DND-41 (cell line): ENCODE measurements at regions not wholly inside any gene's neighbourhood (a gene's known extent, or its start where the extent isn't known, plus 50 kb on each side); places are given as distances from the start of the nearest gene placed in this dataset.

Experiments used
- ATAC-seq: fragments of 200-7000 bp; cut with Tn5 transposase; 3 replicates; pipeline ENCODE4 v1.9.1; 2021; ENCODE audit warnings: low read depth; ENCODE audit not compliant: insufficient read depth
- DNase-seq: peaks from one replicate; pipeline ENCODE4 v3.0.0-alpha.2; 2020
- H2AFZ ChIP-seq: 2 replicates; pipeline ENCODE4 v1.6.0; 2012; ENCODE audit warnings: low read depth, low read length
- H3K27ac ChIP-seq: 2 replicates; pipeline ENCODE4 v1.5.1; 2012; ENCODE audit warnings: low read length, inconsistent platforms
- H3K27me3 ChIP-seq: fragments of 200-600 bp; sonication (generic); 2 replicates; pipeline ENCODE4 v1.6.0; 2012; ENCODE audit warnings: low read length, mild to moderate bottlenecking, inconsistent platforms; ENCODE audit not compliant: insufficient read depth, poor library complexity
- H3K36me3 ChIP-seq: 2 replicates; pipeline ENCODE4 v1.5.1; 2012; ENCODE audit warnings: low read length, inconsistent platforms; ENCODE audit not compliant: insufficient read depth
- H3K4me1 ChIP-seq: 2 replicates; pipeline ENCODE4 v1.5.1; 2012; ENCODE audit warnings: mild to moderate bottlenecking, low read length; ENCODE audit not compliant: insufficient read depth
- H3K4me2 ChIP-seq: 2 replicates; pipeline ENCODE4 v1.6.0; 2012; ENCODE audit warnings: mild to moderate bottlenecking, moderate library complexity, low read length, inconsistent platforms; ENCODE audit not compliant: insufficient read depth
- H3K4me3 ChIP-seq, 2 experiments: fragments of 200-600 bp in 1 of 2; shearing (Covaris generic) in 1 of 2; 2 replicates each; pipeline ENCODE4 v1.5.1; 2012 to 2016; ENCODE audit warnings: inconsistent platforms in 2 of 2, low read length in 2 of 2, mild to moderate bottlenecking in 2 of 2, low read depth in 1 of 2, moderate library complexity in 1 of 2
- H3K79me2 ChIP-seq: 2 replicates; pipeline ENCODE4 v1.6.0; 2012; ENCODE audit warnings: low read length, inconsistent platforms; ENCODE audit not compliant: insufficient read depth
- H3K9ac ChIP-seq: 2 replicates; pipeline ENCODE4 v1.6.0; 2012; ENCODE audit warnings: low read depth, mild to moderate bottlenecking, inconsistent platforms, low read length, moderate library complexity
- H3K9me3 ChIP-seq: 2 replicates; pipeline ENCODE4 v1.5.1; 2012; ENCODE audit warnings: low read length, moderate library complexity, mild to moderate bottlenecking, inconsistent platforms; ENCODE audit not compliant: insufficient read depth, severe bottlenecking
- H4K20me1 ChIP-seq: 2 replicates; pipeline ENCODE4 v1.6.0; 2012; ENCODE audit warnings: low read length; ENCODE audit not compliant: insufficient read depth
- EZH2 ChIP-seq: IDR thresholded peaks from 3 replicates; pipeline ENCODE4 v1.6.1; 2012; ENCODE audit warnings: borderline replicate concordance, low read depth, mild to moderate bottlenecking, moderate library complexity, low read length, inconsistent platforms; ENCODE audit not compliant: severe bottlenecking
- TF ChIP-seq, protein P1 (sequence below): IDR thresholded peaks from 2 replicates; pipeline ENCODE4 v1.5.1; 2012; ENCODE audit warnings: borderline replicate concordance, low read length, moderate library complexity, mild to moderate bottlenecking; ENCODE audit not compliant: poor library complexity, severe bottlenecking; ENCODE audit errors: extremely low read depth

DNA sequence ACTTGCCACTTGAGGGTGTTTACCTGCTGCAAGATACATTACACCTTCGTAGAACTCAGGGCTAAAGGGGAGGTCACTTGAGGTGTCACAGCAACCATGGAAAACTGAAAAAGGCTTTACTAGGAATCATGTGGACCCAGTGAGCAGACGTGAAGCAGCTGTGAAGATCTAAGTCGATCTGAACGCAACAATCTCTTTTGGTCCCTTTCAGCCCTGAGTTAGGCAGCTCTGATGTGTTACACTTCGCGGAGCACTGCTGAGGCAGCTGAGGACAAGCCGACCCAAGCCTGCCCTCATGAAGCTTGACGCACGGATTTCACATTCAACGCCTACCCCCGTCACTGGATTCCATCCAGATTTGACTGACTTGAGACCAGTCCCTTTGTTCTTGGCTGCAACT is 75.8 kb upstream of the NPAS2 start:
- Histone ChIP-seq H3K9me3 (no peaks in the 10 kb centered on the region), H3K4me2 (no peak overlapping the region), H4K20me1 (no peaks in the 10 kb centered on the region), H3K4me1 (peaks cover 4% of the 10 kb centered on the region), H3K36me3 (no peaks in the 10 kb centered on the region), H3K79me2 (no peaks in the 10 kb centered on the region), H2AFZ (no peak overlapping the region), H3K9ac (no peak overlapping the region), H3K27ac (no peak overlapping the region), H3K4me3 (no peak overlapping the region), H3K27me3 (peaks cover 4% of the 10 kb centered on the region)
- no peak for ATAC-seq
- DNase-seq, result no peak
- no peak for TF ChIP-seq EZH2
- TF ChIP-seq, protein P1, sequence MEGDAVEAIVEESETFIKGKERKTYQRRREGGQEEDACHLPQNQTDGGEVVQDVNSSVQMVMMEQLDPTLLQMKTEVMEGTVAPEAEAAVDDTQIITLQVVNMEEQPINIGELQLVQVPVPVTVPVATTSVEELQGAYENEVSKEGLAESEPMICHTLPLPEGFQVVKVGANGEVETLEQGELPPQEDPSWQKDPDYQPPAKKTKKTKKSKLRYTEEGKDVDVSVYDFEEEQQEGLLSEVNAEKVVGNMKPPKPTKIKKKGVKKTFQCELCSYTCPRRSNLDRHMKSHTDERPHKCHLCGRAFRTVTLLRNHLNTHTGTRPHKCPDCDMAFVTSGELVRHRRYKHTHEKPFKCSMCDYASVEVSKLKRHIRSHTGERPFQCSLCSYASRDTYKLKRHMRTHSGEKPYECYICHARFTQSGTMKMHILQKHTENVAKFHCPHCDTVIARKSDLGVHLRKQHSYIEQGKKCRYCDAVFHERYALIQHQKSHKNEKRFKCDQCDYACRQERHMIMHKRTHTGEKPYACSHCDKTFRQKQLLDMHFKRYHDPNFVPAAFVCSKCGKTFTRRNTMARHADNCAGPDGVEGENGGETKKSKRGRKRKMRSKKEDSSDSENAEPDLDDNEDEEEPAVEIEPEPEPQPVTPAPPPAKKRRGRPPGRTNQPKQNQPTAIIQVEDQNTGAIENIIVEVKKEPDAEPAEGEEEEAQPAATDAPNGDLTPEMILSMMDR, result no peak

DNA sequence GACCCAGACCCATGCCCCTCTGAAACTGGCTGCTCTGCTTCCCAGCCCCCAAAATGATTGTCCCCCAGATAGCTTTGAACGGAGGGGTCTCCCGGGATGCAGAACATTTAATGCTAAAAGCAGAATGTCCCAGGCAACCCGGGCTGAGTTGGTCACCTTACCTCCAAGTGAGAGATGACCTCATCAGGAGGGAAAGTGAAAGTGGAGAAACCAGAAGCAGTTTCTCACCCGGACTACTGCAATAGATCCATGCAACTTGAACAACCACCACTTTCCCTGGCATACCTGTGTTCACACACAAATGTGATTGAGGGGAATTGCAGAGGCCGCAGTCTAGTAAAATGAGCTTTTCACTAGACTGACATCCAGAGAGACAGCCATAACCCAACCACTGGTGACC is 75.3 kb upstream of the NPAS2 start:
- Histone ChIP-seq H3K4me1 (peaks cover 4% of the 10 kb centered on the region), H2AFZ (no peak overlapping the region), H3K9me3 (no peaks in the 10 kb centered on the region), H3K79me2 (no peaks in the 10 kb centered on the region), H3K9ac (no peak overlapping the region), H3K27ac (no peak overlapping the region), H4K20me1 (no peaks in the 10 kb centered on the region), H3K27me3 (peaks cover 4% of the 10 kb centered on the region), H3K36me3 (no peaks in the 10 kb centered on the region), H3K4me3 (no peak overlapping the region), H3K4me2 (no peak overlapping the region)
- TF ChIP-seq EZH2, result no peak
- TF ChIP-seq, protein P1, result no peak
- ATAC-seq, result no peak
- no peak for DNase-seq

DNA sequence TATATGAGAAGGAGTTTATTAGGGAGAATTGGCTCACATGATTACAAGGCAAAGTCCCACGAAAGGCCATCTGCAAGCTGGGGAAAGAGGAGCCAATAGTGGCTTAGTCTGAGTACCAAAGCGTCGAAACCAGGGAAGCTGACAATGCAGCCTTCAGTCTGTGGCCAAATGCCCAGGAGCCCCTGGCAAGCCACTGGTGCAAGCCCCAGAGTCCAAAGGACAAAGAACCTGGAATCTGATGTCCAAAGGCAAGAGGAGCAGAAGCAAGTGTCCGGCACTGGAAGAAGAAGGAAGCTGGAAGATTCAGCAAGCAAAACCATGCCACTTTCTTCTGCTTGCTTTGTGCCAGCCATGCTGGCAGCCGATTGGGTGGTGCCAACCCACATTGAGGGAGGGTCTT is 74.3 kb upstream of the NPAS2 start:
- no peaks in the 10 kb centered on the region for H3K9me3 ChIP-seq
- no peak for TF ChIP-seq EZH2
- TF ChIP-seq, protein P1, result no peak
- H2AFZ ChIP-seq, result no peak overlapping the region
- H3K4me1 ChIP-seq, result peaks cover 4% of the 10 kb centered on the region
- no peaks in the 10 kb centered on the region for H3K79me2 ChIP-seq
- H3K27ac ChIP-seq, result no peak overlapping the region
- no peak for ATAC-seq
- DNase-seq, result no peak
- no peaks in the 10 kb centered on the region for H3K36me3 ChIP-seq
- no peak overlapping the region for H3K4me3 ChIP-seq
- H3K9ac ChIP-seq, result no peak overlapping the region
- peaks cover 4% of the 10 kb centered on the region for H3K27me3 ChIP-seq
- no peak overlapping the region for H3K4me2 ChIP-seq
- no peaks in the 10 kb centered on the region for H4K20me1 ChIP-seq

DNA sequence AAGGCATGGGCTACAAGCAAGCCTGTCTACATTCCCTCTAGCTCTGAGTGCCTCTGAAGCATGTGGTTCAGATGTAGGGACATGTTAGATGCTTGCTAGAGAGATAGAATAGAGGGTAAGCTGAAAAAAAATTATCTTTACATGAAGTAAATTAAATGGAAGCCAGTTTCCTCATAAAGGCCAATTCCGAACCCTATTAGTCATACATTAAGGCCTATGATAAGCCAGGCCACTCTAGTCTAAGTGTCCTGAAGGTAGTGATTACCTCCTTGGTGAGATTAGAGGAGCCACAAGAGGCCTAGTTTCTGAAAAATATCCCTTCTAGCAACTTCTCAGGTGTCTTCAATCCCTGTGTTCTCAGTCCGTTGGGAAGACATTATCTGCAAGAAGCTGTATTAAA is 72.4 kb upstream of the NPAS2 start:
- Histone ChIP-seq H3K4me3 (no peak overlapping the region), H4K20me1 (no peaks in the 10 kb centered on the region), H3K36me3 (no peaks in the 10 kb centered on the region), H3K4me1 (peaks cover 4% of the 10 kb centered on the region), H3K27me3 (peaks cover 4% of the 10 kb centered on the region), H3K9ac (no peak overlapping the region), H3K27ac (no peak overlapping the region), H3K79me2 (no peaks in the 10 kb centered on the region), H3K9me3 (no peaks in the 10 kb centered on the region), H2AFZ (no peak overlapping the region), H3K4me2 (no peak overlapping the region)
- TF ChIP-seq EZH2, result no peak
- TF ChIP-seq, protein P1, result no peak
- ATAC-seq (no peak), DNase-seq (no peak)
